ENCODE measurements at regions not wholly inside any gene's neighbourhood (a gene's known extent, or its start where the extent isn't known, plus 50 kb on each side); places are given as distances from the start of the nearest gene placed in this dataset.

- ATAC-seq (ENCODE audit: low read depth) (no peak), DNase-seq (no peak)
- CTCF ChIA-PET: no interaction called here
- no peak for TF ChIP-seq CTCF (IDR thresholded peaks at IDR 0.05)
- no peaks in the 10 kb centered on the region for H3K4me1 Mint-ChIP-seq
- no peak overlapping the region for H3K4me3 Mint-ChIP-seq
- intact Hi-C loops (cut with micrococcal nuclease): no loop called here
- POLR2A ChIA-PET: no interaction called here
- H3K27ac Mint-ChIP-seq: no peak overlapping the region
- H3K36me3 Mint-ChIP-seq (ENCODE audit: low read depth): no peaks in the 10 kb centered on the region
- peaks cover 2% of the 10 kb centered on the region for H3K27me3 Mint-ChIP-seq
- H3K9me3 Mint-ChIP-seq: no peaks in the 10 kb centered on the region
Measured at GRCh38 chr9:19598722-19599121, 189.9 kb downstream of the ACER2 start.

DNA sequence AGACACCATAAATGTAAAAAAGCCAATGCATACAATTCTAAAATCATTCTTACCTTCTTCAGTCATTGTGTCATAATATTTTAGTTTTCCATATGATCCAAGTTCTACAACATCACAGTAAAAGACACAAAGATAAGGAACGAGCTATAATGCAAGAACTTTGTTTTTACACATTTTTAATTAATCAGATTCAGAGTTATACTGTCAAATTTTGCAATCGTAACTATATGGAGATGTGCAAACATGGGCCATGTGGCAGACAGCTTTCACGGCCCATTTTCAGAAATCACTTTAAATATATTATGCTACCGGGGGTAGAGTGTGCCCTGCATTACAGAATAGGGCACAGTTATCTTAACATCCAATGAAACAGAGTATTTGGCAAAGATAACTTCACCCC lies 188.4 kb downstream of the ACER2 start:
- ATAC-seq (ENCODE audit: low read depth): no peak
- intact Hi-C loops (cut with micrococcal nuclease): no loop called here
- Mint-ChIP-seq H3K36me3 (ENCODE audit: low read depth) (no peaks in the 10 kb centered on the region), H3K4me1 (no peaks in the 10 kb centered on the region), H3K4me3 (no peak overlapping the region), H3K27ac (no peak overlapping the region), H3K27me3 (peaks cover 2% of the 10 kb centered on the region), H3K9me3 (no peaks in the 10 kb centered on the region)
- no peak for DNase-seq
- ChIA-PET POLR2A (no interaction called here), CTCF (no interaction called here)
- no peak for TF ChIP-seq CTCF (IDR thresholded peaks at IDR 0.05)

DNA sequence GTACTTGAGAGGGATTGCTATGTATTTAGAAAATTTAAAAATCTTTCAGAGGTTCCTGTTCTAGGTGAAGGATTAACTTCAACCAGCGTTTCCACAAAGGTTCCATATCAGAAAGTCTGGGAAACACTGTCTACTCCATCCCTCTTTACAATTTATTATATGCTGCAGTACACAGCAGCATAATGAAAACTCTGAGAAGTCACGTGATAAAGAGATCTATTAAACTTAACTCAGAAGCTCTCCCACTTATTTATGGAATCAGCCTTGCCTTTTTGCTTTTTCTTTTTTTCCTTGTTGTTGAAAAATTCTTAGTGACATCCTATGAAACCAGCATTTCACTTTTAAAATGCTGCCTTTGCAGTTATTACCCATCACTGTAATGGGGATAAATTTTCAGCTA lies 186.2 kb downstream of the ACER2 start:
- no peak overlapping the region for H3K27ac Mint-ChIP-seq
- H3K4me3 Mint-ChIP-seq: no peak overlapping the region
- POLR2A ChIA-PET: no interaction called here
- intact Hi-C loops (cut with micrococcal nuclease): no loop called here
- H3K4me1 Mint-ChIP-seq: no peaks in the 10 kb centered on the region
- CTCF ChIA-PET: no interaction called here
- ATAC-seq (ENCODE audit: low read depth) (no peak), DNase-seq (no peak)
- no peak for TF ChIP-seq CTCF (IDR thresholded peaks at IDR 0.05)
- no peaks in the 10 kb centered on the region for H3K9me3 Mint-ChIP-seq
- no peaks in the 10 kb centered on the region for H3K27me3 Mint-ChIP-seq
- H3K36me3 Mint-ChIP-seq (ENCODE audit: low read depth): no peaks in the 10 kb centered on the region

DNA sequence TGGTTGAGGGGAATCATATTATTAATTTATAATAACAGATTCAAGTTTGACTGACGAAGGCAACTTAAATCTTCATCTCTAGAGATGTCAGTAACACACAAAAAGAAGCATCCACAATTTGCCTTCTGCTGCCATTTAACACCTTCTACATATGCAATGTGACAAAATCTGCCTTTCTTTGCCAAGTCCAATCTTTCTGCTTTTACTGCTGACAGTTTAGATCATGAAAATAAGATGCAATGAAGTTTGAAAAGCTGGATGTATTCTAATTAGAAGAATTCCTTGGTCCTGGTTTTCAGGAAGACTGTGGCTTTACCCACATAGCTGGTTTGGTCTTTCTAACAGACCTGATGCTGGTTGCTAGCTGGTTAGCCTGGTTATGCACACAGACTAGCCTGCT lies 178.9 kb downstream of the ACER2 start:
- intact Hi-C loops (cut with micrococcal nuclease): no loop called here
- ATAC-seq (ENCODE audit: low read depth): no peak
- Mint-ChIP-seq H3K36me3 (ENCODE audit: low read depth) (no peaks in the 10 kb centered on the region), H3K4me1 (no peaks in the 10 kb centered on the region), H3K27me3 (no peaks in the 10 kb centered on the region), H3K4me3 (no peak overlapping the region), H3K9me3 (no peaks in the 10 kb centered on the region), H3K27ac (no peak overlapping the region)
- no peak for DNase-seq
- ChIA-PET POLR2A (no interaction called here), CTCF (no interaction called here)
- TF ChIP-seq CTCF (IDR thresholded peaks at IDR 0.05): no peak

DNA sequence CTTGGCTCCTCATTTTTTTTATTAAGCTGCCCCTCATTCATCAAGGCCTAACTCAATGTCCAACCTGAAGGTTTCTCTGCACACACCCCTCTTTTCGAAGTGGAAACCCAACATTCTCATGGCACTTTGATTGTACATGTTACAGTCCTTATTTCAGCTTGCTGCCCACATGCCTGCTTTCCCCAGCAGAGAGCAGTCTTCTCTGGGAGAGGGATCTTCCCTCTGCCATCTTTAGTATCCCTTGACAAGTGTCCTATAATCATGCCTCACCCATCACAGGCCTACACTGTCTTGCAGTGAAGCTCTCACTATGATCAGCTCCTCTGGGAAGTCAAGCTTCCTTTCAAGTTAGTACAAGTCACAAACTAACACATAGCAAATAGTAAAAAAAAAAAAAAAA lies 175.1 kb downstream of the ACER2 start:
- no peak for TF ChIP-seq CTCF (IDR thresholded peaks at IDR 0.05)
- Mint-ChIP-seq H3K9me3 (no peaks in the 10 kb centered on the region), H3K27me3 (no peaks in the 10 kb centered on the region), H3K4me3 (no peak overlapping the region), H3K36me3 (ENCODE audit: low read depth) (no peaks in the 10 kb centered on the region), H3K4me1 (no peaks in the 10 kb centered on the region), H3K27ac (no peak overlapping the region)
- no peak for ATAC-seq (ENCODE audit: low read depth)
- no peak for DNase-seq
- intact Hi-C loops (cut with micrococcal nuclease): no loop called here
- ChIA-PET CTCF (no interaction called here), POLR2A (no interaction called here)

All from activated B cell treated with CpG ODN at 0.5 μM for 24 hours (primary cell).